GM12878 (cell line): ENCODE measurements at regions not wholly inside any gene's neighbourhood (a gene's known extent, or its start where the extent isn't known, plus 50 kb on each side); places are given as distances from the start of the nearest gene placed in this dataset.

Experiments
- ATAC-seq: fragments of 200-7000 bp; cut with Tn5 transposase; 3 replicates; pipeline ENCODE4 v1.9.1; 2020; ENCODE audit warnings: mild to moderate bottlenecking, moderate library complexity
- BruUV-seq: library from RNA; stranded (reverse); fragments of 400-500 nt; replicated peaks from 2 replicates; lab custom pipeline; 2021; lab: Mats Ljungman, UMichigan
- CTCF ChIA-PET: fragments of 300-600 bp; sonication (Branson Sonifier 250); formaldehyde crosslinking; extraction: SDS; loops from one replicate; lab custom pipeline; 2021; ENCODE audit warnings: inconsistent platforms; lab: Yijun Ruan, JAX
- POLR2A ChIA-PET: fragments of 350-600 bp; formaldehyde crosslinking; extraction: SDS; loops from one replicate; lab custom pipeline; 2021; ENCODE audit warnings: inconsistent platforms; lab: Charles Lee
- RAD21 ChIA-PET: fragments of 300-600 bp; sonication (Branson Sonifier 250); formaldehyde crosslinking; loops from one replicate; lab custom pipeline; 2023; ENCODE audit warnings: antibody characterized with exemption; ENCODE audit not compliant: unreplicated experiment; lab: Charles Lee
- SMC1A ChIA-PET: fragments of 300-600 bp; sonication (Branson Sonifier 250); formaldehyde crosslinking; loops from one replicate; lab custom pipeline; 2023; ENCODE audit not compliant: unreplicated experiment, uncharacterized antibody; lab: Charles Lee
- DNase-seq: peaks from one replicate; pipeline ENCODE4 v3.0.0-alpha.2; 2011; ENCODE audit warnings: low read depth, low spot score
- FAIRE-seq: peaks from 3 replicates; lab custom pipeline; 2011; peaks lifted over from hg19 to GRCh38; lab: Jason Lieb, UNC
- H2AFZ ChIP-seq: 2 replicates; pipeline ENCODE4 v1.6.0; 2011; ENCODE audit warnings: low read depth, low read length, control low read depth; ENCODE audit not compliant: control insufficient read depth
- H3K27ac ChIP-seq: 2 replicates; pipeline ENCODE4 v1.5.1; 2011; ENCODE audit warnings: control low read depth; ENCODE audit not compliant: control insufficient read depth, insufficient read depth
- H3K27me3 ChIP-seq, 2 experiments: replicated peaks in 1 of 2; 2 replicates each; pipeline versions ENCODE4 v1.6.0 to v1.6.1; 2011; ENCODE audit warnings: low read length in 1 of 2; ENCODE audit not compliant: control insufficient read depth in 2 of 2, insufficient read depth in 2 of 2
- H3K36me3 ChIP-seq, 2 experiments: 2 replicates each; pipeline ENCODE4 v1.5.1; 2011; ENCODE audit warnings: low read length in 1 of 2; ENCODE audit not compliant: control insufficient read depth in 2 of 2, insufficient read depth in 2 of 2
- H3K4me1 ChIP-seq: 2 replicates; pipeline ENCODE4 v1.6.1; 2011; ENCODE audit warnings: mild to moderate bottlenecking, low read length, moderate library complexity, mixed read lengths; ENCODE audit not compliant: control insufficient read depth, insufficient read depth
- H3K4me2 ChIP-seq: 2 replicates; pipeline ENCODE4 v1.6.0; 2011; ENCODE audit warnings: control low read depth; ENCODE audit not compliant: control insufficient read depth, insufficient read depth
- H3K4me3 ChIP-seq: fragments of 200-600 bp; sonication (generic); 2 replicates; pipeline ENCODE4 v1.5.1; 2016
- H3K79me2 ChIP-seq: 2 replicates; pipeline ENCODE4 v1.6.0; 2011; ENCODE audit warnings: low read length; ENCODE audit not compliant: control insufficient read depth, insufficient read depth
- H3K9ac ChIP-seq: 2 replicates; pipeline ENCODE4 v1.8.0; 2011; ENCODE audit warnings: low read length, control low read depth, mixed read lengths; ENCODE audit not compliant: control insufficient read depth, insufficient read depth
- H3K9me3 ChIP-seq: replicated peaks from 3 replicates; pipeline ENCODE4 v1.5.1; 2011; ENCODE audit warnings: mild to moderate bottlenecking, low read length; ENCODE audit not compliant: control insufficient read depth, insufficient read depth
- H4K20me1 ChIP-seq: 2 replicates; pipeline ENCODE4 v1.6.0; 2011; ENCODE audit not compliant: control insufficient read depth, insufficient read depth
- CBX3 ChIP-seq: fragments of 200-600 bp; sonication (generic); IDR thresholded peaks from 2 replicates; pipeline ENCODE4 v1.6.1; 2016; ENCODE audit warnings: low read depth, borderline replicate concordance
- GATAD2B ChIP-seq: fragments of 450-650 bp; conservative IDR thresholded peaks from 2 replicates; pipeline ENCODE4 v1.6.1; 2017; ENCODE audit warnings: low read depth, mild to moderate bottlenecking, moderate library complexity
- NR2C2 ChIP-seq: IDR thresholded peaks from 2 replicates; pipeline ENCODE4 v1.6.1; 2011; ENCODE audit warnings: borderline replicate concordance, low read depth; ENCODE audit not compliant: control insufficient read depth, insufficient read length
- RAD21 ChIP-seq: IDR thresholded peaks from 2 replicates; pipeline ENCODE4 v1.6.1; 2011; ENCODE audit warnings: mild to moderate bottlenecking, low read depth, low read length, moderate library complexity; ENCODE audit not compliant: insufficient read depth
- RB1 ChIP-seq: fragments of 450-650 bp; formaldehyde crosslinking; IDR thresholded peaks from 2 replicates; pipeline ENCODE4 v1.6.1; 2017; ENCODE audit warnings: mild to moderate bottlenecking, borderline replicate concordance
- SIN3A ChIP-seq: IDR thresholded peaks from 2 replicates; pipeline ENCODE4 v1.6.1; 2012; ENCODE audit warnings: low read depth, low read length, improper control_type of control experiment
- SMAD1 ChIP-seq: fragments of 450-650 bp; IDR thresholded peaks from 2 replicates; pipeline ENCODE4 v1.6.1; 2018; ENCODE audit warnings: mild to moderate bottlenecking, low read depth; ENCODE audit not compliant: partially characterized antibody
- TCF3 ChIP-seq: IDR thresholded peaks from 2 replicates; pipeline ENCODE4 v1.6.1; 2012; ENCODE audit warnings: low read depth, mild to moderate bottlenecking, low read length, borderline replicate concordance; ENCODE audit not compliant: insufficient read depth
- ZBED1 ChIP-seq: IDR thresholded peaks from 2 replicates; pipeline ENCODE4 v1.6.1; 2016; ENCODE audit warnings: borderline replicate concordance
- ZBTB11 ChIP-seq: fragments of 450-650 bp; formaldehyde crosslinking; IDR thresholded peaks from 2 replicates; pipeline ENCODE4 v1.5.0; 2022; ENCODE audit warnings: mild to moderate bottlenecking, missing genetic modification characterization
- ZBTB4 ChIP-seq: fragments of 450-650 bp; formaldehyde crosslinking; IDR thresholded peaks from 2 replicates; pipeline ENCODE4 v1.4.0; 2022; ENCODE audit warnings: mild to moderate bottlenecking, moderate library complexity
- ZBTB40 ChIP-seq: fragments of 450-650 bp; IDR thresholded peaks from 2 replicates; pipeline ENCODE4 v1.6.1; 2016; ENCODE audit warnings: mild to moderate bottlenecking, moderate library complexity, borderline replicate concordance
- WGBS: methylation state at CpG from one replicate; pipeline ENCODE4 v1.1.6; 2016; ENCODE audit warnings: low lambda C conversion rate; ENCODE audit not compliant: insufficient replicate concordance, insufficient coverage; ENCODE audit errors: missing lambda C conversion rate; 5-methylcytosine and 5-hydroxymethylcytosine counted together
- in situ Hi-C: fragments of 300-500 bp; cut with MboI; formaldehyde crosslinking; loops from 9 replicates; pipeline ENCODE4 v1.14.3; 2018; ENCODE audit warnings: mixed read lengths
- intact Hi-C: fragments of 100-400 bp; cut with micrococcal nuclease; formaldehyde crosslinking; loops from one replicate; pipeline ENCODE4 v1.14.2; 2022; ENCODE audit not compliant: unreplicated experiment

DNA sequence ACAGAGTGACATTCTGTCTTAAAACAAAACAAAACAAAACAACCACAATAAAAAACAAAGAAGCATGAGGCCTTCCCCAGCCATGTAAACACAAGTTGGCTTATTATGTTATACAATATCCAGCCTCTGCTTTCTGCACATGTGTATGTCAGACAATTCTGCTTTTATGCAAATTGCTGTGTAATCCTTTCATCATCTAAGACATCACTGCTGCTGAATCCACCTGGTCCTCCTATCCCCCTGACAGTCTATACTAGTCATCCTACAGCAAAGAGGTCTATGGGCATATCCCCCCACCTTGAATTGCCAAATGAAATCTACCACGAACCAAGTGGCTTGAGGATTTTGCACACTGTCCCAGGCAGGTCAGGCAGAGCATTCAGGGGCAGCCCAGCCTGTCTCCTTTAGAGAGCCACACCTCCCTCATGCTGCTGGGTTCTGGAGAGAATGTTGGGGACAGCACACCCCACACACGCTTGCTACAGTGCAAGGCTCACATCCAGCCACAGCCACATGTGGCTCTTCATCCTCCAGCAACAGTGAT lies 339.6 kb upstream of the CDH5 start (continued):
- TF ChIP-seq ZBTB4, result no peak
- no peak for TF ChIP-seq CBX3
- TF ChIP-seq GATAD2B, result no peak
- no peak for TF ChIP-seq NR2C2
- TF ChIP-seq RB1, result no peak

- Histone ChIP-seq H3K79me2 (no peaks in the 10 kb centered on the region), H3K4me2 (no peak overlapping the region), H3K36me3 (no peaks in the 10 kb centered on the region), H4K20me1 (no peaks in the 10 kb centered on the region), H3K4me3 (no peak overlapping the region), H3K9ac (no peak overlapping the region), H3K4me1 (no peaks in the 10 kb centered on the region), H3K9me3 (no peaks in the 10 kb centered on the region; the same call in 2 of the 3 replicates), H3K27me3 (no peaks in the 10 kb centered on the region), H3K27ac (no peak overlapping the region), H2AFZ (no peak overlapping the region)
- ChIA-PET POLR2A (no interaction called here), CTCF (no interaction called here), SMC1A (no interaction called here), RAD21 (no interaction called here)
- no peak for DNase-seq
- WGBS, result 57% methylated on average over 5 of the region's 5 CpGs
- no peak for FAIRE-seq
- TF ChIP-seq ZBED1, result no peak
- no peak for TF ChIP-seq ZBTB40
- TF ChIP-seq ZBTB11, result no peak
- TF ChIP-seq SIN3A, result no peak
- TF ChIP-seq CBX3, result no peak
- TF ChIP-seq TCF3, result no peak
- no peak for TF ChIP-seq SMAD1
- peak; percentile 16; the same call in 1 of the 2 replicates for TF ChIP-seq RAD21
- intact Hi-C loops, result no loop called here
- no TSS peak for BruUV-seq
- in situ Hi-C loops, result no loop called here
- ATAC-seq, result no peak
Measured at GRCh38 chr16:66026211-66026610, 340.3 kb upstream of the CDH5 start.
